ENCODE measurements at regions not wholly inside any gene's neighbourhood (a gene's known extent, or its start where the extent isn't known, plus 50 kb on each side); places are given as distances from the start of the nearest gene placed in this dataset.
"Not testable (repeated sequence)": the region's sequence is repeated elsewhere in the genome, so short reads cannot be mapped to it uniquely, and the experiment has no call there.

DNA sequence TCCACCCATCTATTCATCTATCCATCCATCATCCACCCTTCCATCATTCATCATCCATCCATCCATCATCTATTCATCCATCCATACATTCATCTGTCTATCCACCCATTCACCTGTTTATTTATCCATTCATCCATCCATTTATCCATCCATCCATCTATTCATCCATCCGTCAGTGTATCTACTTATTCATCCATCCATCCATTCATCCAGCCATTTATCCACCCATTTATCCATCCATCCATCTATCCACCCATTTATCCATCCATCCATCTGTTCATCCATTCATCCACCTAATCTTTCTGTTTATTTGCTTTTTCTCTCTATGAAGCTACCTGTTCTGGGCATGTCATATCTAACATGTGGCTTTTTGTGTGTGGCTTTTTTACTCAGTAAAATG is 115.4 kb downstream of the CRYAA start:
- no peak overlapping the region for H3K4me3 ChIP-seq
- TF ChIP-seq, protein P1, sequence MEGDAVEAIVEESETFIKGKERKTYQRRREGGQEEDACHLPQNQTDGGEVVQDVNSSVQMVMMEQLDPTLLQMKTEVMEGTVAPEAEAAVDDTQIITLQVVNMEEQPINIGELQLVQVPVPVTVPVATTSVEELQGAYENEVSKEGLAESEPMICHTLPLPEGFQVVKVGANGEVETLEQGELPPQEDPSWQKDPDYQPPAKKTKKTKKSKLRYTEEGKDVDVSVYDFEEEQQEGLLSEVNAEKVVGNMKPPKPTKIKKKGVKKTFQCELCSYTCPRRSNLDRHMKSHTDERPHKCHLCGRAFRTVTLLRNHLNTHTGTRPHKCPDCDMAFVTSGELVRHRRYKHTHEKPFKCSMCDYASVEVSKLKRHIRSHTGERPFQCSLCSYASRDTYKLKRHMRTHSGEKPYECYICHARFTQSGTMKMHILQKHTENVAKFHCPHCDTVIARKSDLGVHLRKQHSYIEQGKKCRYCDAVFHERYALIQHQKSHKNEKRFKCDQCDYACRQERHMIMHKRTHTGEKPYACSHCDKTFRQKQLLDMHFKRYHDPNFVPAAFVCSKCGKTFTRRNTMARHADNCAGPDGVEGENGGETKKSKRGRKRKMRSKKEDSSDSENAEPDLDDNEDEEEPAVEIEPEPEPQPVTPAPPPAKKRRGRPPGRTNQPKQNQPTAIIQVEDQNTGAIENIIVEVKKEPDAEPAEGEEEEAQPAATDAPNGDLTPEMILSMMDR (IDR thresholded peaks at IDR 0.05): no peak
- no peak for TF ChIP-seq POLR2A (IDR thresholded peaks at IDR 0.05)
- no peak for DNase-seq
- H3K4me1 ChIP-seq: no peaks in the 10 kb centered on the region
- no peaks in the 10 kb centered on the region for H3K9me3 ChIP-seq
- intact Hi-C loops (cut with DNase I; ENCODE audit: low total_unique reads): no loop called here
- no peak overlapping the region for H3K27ac ChIP-seq
- no peaks in the 10 kb centered on the region for H3K27me3 ChIP-seq
- H3K36me3 ChIP-seq: no peaks in the 10 kb centered on the region

- not testable (repeated sequence) for H3K27me3 ChIP-seq, H3K4me1 ChIP-seq, H3K4me3 ChIP-seq
Observed at GRCh38 chr21:43283925-43284221, 115.1 kb downstream of the CRYAA start.

GRCh38 chr21:43283136-43283924 is 114.5 kb downstream of the CRYAA start:
- intact Hi-C loops (cut with DNase I; ENCODE audit: low total_unique reads): no loop called here

More at GRCh38 chr21:43283925-43284221, 115.1 kb downstream of the CRYAA start:
- H3K9me3 ChIP-seq; H3K27ac ChIP-seq; intact Hi-C loops (cut with DNase I; ENCODE audit: low total_unique reads); H3K36me3 ChIP-seq; DNase-seq: not testable (repeated sequence)

DNA sequence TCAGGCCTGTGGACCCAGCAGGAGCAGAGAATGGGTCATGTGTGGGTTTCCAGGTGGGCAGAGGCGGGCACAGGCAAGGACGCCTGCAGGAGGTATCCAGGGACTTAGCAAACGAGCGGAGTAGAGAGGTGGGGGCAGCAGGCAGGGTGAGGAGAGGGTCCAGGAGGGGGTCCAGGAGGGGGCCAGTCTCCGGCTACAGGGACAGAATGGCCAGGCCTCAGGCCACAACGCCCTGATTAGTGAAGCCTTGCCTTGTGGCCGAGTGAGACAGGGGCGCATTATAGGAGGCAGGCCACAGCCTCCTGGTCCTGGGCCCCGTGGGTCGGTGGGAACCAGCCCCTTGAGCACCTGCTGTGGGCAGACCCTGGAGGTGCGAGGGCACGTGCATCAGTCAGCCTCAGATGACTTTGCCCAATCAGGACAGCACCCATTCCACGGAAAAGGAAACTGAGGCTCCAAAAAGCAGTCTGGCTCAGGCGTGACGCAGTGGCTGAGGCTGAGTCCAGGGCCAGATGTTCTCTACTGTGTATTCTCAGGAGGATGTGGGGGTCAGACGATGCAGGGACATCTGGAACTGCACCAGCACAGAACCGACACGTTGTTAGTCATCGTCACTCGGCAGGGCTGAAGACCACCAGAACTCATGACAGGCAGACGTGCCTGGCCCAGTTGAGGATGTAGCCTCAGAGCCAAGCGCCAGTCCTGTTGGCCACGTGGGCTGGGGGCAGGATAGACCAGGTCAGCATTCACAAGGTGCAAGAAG is 113.7 kb downstream of the CRYAA start:
- Histone ChIP-seq H3K27ac (no peak overlapping the region), H3K4me3 (no peak overlapping the region), H3K27me3 (no peaks in the 10 kb centered on the region), H3K4me1 (no peaks in the 10 kb centered on the region), H3K9me3 (no peaks in the 10 kb centered on the region), H3K36me3 (no peaks in the 10 kb centered on the region)
- intact Hi-C loops (cut with DNase I; ENCODE audit: low total_unique reads): no loop called here
- no peak for DNase-seq
- TF ChIP-seq, protein P1 (IDR thresholded peaks at IDR 0.05): no peak
- TF ChIP-seq POLR2A (IDR thresholded peaks at IDR 0.05): no peak

More at GRCh38 chr21:43283136-43283924, 114.5 kb downstream of the CRYAA start:
- TF ChIP-seq, protein P1 (IDR thresholded peaks at IDR 0.05): no peak
- TF ChIP-seq POLR2A (IDR thresholded peaks at IDR 0.05): no peak
- Histone ChIP-seq H3K4me3 (no peak overlapping the region), H3K27ac (no peak overlapping the region), H3K9me3 (no peaks in the 10 kb centered on the region), H3K4me1 (no peaks in the 10 kb centered on the region), H3K27me3 (no peaks in the 10 kb centered on the region), H3K36me3 (no peaks in the 10 kb centered on the region)
- DNase-seq: no peak

- TF ChIP-seq, protein P1 (IDR thresholded peaks at IDR 0.05): no peak
- TF ChIP-seq POLR2A (IDR thresholded peaks at IDR 0.05): no peak
- no peaks in the 10 kb centered on the region for H3K9me3 ChIP-seq
- no peak overlapping the region for H3K4me3 ChIP-seq
- no peaks in the 10 kb centered on the region for H3K27me3 ChIP-seq
- intact Hi-C loops (cut with DNase I; ENCODE audit: low total_unique reads): no loop called here
- no peaks in the 10 kb centered on the region for H3K4me1 ChIP-seq
- no peak overlapping the region for H3K27ac ChIP-seq
- H3K36me3 ChIP-seq: no peaks in the 10 kb centered on the region
- DNase-seq: no peak
Observed at GRCh38 chr21:43281661-43282357, 113.0 kb downstream of the CRYAA start.

Data from uterus (tissue), 3 donors.